ENCODE measurements at regions not wholly inside any gene's neighbourhood (a gene's known extent, or its start where the extent isn't known, plus 50 kb on each side); places are given as distances from the start of the nearest gene placed in this dataset.

DNA sequence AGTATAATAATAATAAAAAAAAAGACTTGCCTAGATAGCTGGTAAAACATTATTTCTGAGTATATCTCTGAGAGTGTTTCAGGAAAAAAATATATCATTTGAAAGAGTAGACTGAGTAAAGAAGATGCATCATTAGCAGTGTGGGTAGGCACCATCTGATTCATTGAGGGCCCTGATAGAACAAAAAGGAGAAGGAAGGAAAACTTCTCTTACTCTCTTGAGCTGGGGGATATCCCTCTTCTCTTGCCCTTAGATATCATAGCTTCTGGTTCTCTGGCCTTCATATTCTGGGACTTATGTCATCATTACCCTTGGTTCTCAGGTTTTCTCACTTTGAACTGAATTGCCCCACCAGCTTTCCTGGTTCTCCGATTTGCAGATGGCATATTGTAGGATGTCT, 177.6 kb upstream of the EDNRB start:
- TF ChIP-seq, protein P1, sequence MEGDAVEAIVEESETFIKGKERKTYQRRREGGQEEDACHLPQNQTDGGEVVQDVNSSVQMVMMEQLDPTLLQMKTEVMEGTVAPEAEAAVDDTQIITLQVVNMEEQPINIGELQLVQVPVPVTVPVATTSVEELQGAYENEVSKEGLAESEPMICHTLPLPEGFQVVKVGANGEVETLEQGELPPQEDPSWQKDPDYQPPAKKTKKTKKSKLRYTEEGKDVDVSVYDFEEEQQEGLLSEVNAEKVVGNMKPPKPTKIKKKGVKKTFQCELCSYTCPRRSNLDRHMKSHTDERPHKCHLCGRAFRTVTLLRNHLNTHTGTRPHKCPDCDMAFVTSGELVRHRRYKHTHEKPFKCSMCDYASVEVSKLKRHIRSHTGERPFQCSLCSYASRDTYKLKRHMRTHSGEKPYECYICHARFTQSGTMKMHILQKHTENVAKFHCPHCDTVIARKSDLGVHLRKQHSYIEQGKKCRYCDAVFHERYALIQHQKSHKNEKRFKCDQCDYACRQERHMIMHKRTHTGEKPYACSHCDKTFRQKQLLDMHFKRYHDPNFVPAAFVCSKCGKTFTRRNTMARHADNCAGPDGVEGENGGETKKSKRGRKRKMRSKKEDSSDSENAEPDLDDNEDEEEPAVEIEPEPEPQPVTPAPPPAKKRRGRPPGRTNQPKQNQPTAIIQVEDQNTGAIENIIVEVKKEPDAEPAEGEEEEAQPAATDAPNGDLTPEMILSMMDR (IDR thresholded peaks at IDR 0.05), result no peak
- TF ChIP-seq POLR2A (IDR thresholded peaks at IDR 0.05), result no peak

Data from body of pancreas (tissue), 4 donors.